ENCODE measurements at regions not wholly inside any gene's neighbourhood (a gene's known extent, or its start where the extent isn't known, plus 50 kb on each side); places are given as distances from the start of the nearest gene placed in this dataset.

- no peaks in the 10 kb centered on the region for H3K4me1 ChIP-seq (ENCODE audit: control insufficient read depth in 4 of 4, insufficient read depth in 4 of 4, low read length in 3 of 4)
- WGBS, result 83% methylated on average over 10 of the region's 10 CpGs
Observed at GRCh38 chr5:124941051-124942049, 194.9 kb upstream of the ZNF608 start.

DNA sequence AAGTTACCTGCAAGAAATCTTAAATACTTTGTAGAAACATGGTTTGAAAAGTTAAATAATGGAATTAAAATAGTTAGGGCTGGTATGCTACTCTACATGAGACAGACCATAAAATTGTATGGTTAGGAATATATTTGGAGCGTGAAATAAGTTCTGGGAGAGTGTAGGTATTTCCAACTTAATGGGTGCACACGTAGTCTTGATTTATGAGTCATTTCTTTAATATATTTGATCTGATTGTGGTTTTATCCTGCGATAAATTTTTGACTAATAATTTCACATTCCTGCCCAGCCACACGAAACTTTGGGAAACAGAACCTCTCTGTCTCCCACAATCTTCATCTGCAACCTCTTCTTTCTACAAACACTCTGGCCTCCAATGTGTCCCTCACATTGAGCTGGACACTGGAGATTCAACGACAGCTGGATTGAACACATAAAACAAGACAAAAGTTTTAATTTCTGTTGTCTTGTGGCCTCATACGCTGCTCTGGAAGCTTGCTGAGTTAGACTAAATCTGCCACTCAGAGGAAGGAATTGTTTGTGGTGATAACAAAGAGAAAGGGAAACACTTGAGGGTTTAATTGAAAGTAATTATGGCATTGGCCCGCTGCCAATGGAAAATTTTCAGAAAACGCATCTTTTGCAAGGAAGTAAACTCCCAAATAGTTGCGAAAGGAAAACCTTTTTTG is 201.8 kb upstream of the ZNF608 start:
- DNase-seq (ENCODE audit: low spot score), result no peak
- Histone ChIP-seq H3K4me1 (ENCODE audit: control insufficient read depth in 4 of 4, insufficient read depth in 4 of 4, low read length in 3 of 4) (no peaks in the 10 kb centered on the region), H3K27me3 (ENCODE audit: control insufficient read depth in 4 of 4, insufficient read depth in 4 of 4, low read length in 3 of 4) (no peaks in the 10 kb centered on the region), H3K27ac (ENCODE audit: low read depth in 1 of 2, low read length in 2 of 2) (no peak overlapping the region), H3K36me3 (ENCODE audit: control insufficient read depth in 4 of 4, insufficient read depth in 3 of 4, low read depth in 1 of 4, low read length in 3 of 4) (no peaks in the 10 kb centered on the region), H3K9ac (ENCODE audit: low read depth in 1 of 2, low read length in 2 of 2) (no peak overlapping the region), H3K4me3 (ENCODE audit: low read depth in 1 of 3, low read length in 3 of 3) (no peak overlapping the region), H3K9me3 (ENCODE audit: control insufficient read depth in 4 of 4, low read length in 3 of 4) (no peaks in the 10 kb centered on the region)
- 67% methylated on average over 9 of the region's 9 CpGs for WGBS
- TF ChIP-seq HNF4A (conservative IDR thresholded peaks at IDR 0.05) (no peak), RAD21 (IDR thresholded peaks at IDR 0.05) (peak in 1 of 2 donors; percentile 12)

More at GRCh38 chr5:124941051-124942049, 194.9 kb upstream of the ZNF608 start:
- Histone ChIP-seq H3K27me3 (ENCODE audit: control insufficient read depth in 4 of 4, insufficient read depth in 4 of 4, low read length in 3 of 4) (no peaks in the 10 kb centered on the region), H3K9me3 (ENCODE audit: control insufficient read depth in 4 of 4, low read length in 3 of 4) (no peaks in the 10 kb centered on the region), H3K27ac (ENCODE audit: low read depth in 1 of 2, low read length in 2 of 2) (no peak overlapping the region), H3K36me3 (ENCODE audit: control insufficient read depth in 4 of 4, insufficient read depth in 3 of 4, low read depth in 1 of 4, low read length in 3 of 4) (no peaks in the 10 kb centered on the region), H3K4me3 (ENCODE audit: low read depth in 1 of 3, low read length in 3 of 3) (no peak overlapping the region), H3K9ac (ENCODE audit: low read depth in 1 of 2, low read length in 2 of 2) (no peak overlapping the region)
- TF ChIP-seq YY1 (IDR thresholded peaks at IDR 0.05) (no peak), HNF4G (IDR thresholded peaks at IDR 0.05) (no peak), HNF4A (conservative IDR thresholded peaks at IDR 0.05) (no peak), REST (IDR thresholded peaks at IDR 0.05) (no peak), GABPA (IDR thresholded peaks at IDR 0.05 in 1 of 2, conservative IDR thresholded peaks at IDR 0.05 in 1 of 2) (no peak), FOXA2 (IDR thresholded peaks at IDR 0.05) (no peak), RXRA (IDR thresholded peaks at IDR 0.05) (no peak), SP1 (IDR thresholded peaks at IDR 0.05) (no peak), MAX (IDR thresholded peaks at IDR 0.05) (no peak), FOXA1 (IDR thresholded peaks at IDR 0.05) (no peak), RAD21 (IDR thresholded peaks at IDR 0.05) (no peak)
- DNase-seq (ENCODE audit: low spot score), result no peak

DNA sequence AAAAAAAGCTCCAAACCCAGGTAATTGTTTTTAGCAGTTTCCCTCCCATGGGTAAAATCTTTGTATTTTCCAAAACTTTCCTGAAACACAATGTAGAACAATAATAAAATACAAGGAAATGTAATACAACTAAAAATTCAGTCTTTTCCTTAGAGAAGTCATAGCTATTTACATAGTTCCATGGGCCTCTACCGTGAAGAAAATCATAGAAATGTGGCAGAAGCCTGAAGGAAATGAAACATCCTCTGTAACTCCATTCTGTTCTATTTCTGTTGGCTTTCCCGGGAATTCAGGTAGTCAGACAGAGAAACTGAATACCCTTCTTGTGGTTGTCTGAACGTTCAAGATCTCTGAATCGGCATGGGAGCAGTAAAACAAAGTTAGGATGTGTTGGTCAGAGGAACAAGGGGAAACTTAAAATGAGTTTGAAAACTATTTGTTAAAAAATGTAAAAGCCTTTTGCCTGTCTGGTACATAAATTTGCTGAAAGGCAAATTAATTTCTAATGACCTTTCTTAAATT is 202.4 kb upstream of the ZNF608 start:
- Histone ChIP-seq H3K27me3 (ENCODE audit: control insufficient read depth in 4 of 4, insufficient read depth in 4 of 4, low read length in 3 of 4) (no peaks in the 10 kb centered on the region), H3K9ac (ENCODE audit: low read depth in 1 of 2, low read length in 2 of 2) (no peak overlapping the region), H3K27ac (ENCODE audit: low read depth in 1 of 2, low read length in 2 of 2) (no peak overlapping the region), H3K36me3 (ENCODE audit: control insufficient read depth in 4 of 4, insufficient read depth in 3 of 4, low read depth in 1 of 4, low read length in 3 of 4) (no peaks in the 10 kb centered on the region), H3K4me3 (ENCODE audit: low read depth in 1 of 3, low read length in 3 of 3) (no peak overlapping the region), H3K4me1 (ENCODE audit: control insufficient read depth in 4 of 4, insufficient read depth in 4 of 4, low read length in 3 of 4) (no peaks in the 10 kb centered on the region), H3K9me3 (ENCODE audit: control insufficient read depth in 4 of 4, low read length in 3 of 4) (no peaks in the 10 kb centered on the region)
- no peak for DNase-seq (ENCODE audit: low spot score)
- WGBS, result 72% methylated on average over 4 of the region's 4 CpGs
- TF ChIP-seq, protein P1, sequence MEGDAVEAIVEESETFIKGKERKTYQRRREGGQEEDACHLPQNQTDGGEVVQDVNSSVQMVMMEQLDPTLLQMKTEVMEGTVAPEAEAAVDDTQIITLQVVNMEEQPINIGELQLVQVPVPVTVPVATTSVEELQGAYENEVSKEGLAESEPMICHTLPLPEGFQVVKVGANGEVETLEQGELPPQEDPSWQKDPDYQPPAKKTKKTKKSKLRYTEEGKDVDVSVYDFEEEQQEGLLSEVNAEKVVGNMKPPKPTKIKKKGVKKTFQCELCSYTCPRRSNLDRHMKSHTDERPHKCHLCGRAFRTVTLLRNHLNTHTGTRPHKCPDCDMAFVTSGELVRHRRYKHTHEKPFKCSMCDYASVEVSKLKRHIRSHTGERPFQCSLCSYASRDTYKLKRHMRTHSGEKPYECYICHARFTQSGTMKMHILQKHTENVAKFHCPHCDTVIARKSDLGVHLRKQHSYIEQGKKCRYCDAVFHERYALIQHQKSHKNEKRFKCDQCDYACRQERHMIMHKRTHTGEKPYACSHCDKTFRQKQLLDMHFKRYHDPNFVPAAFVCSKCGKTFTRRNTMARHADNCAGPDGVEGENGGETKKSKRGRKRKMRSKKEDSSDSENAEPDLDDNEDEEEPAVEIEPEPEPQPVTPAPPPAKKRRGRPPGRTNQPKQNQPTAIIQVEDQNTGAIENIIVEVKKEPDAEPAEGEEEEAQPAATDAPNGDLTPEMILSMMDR (IDR thresholded peaks at IDR 0.05; ENCODE audit: low read depth, low read length, missing input control), result no peak
- TF ChIP-seq SP1 (IDR thresholded peaks at IDR 0.05) (no peak), TAF1 (conservative IDR thresholded peaks at IDR 0.05) (no peak), REST (IDR thresholded peaks at IDR 0.05) (no peak), NR2F2 (IDR thresholded peaks at IDR 0.05) (no peak), GABPA (IDR thresholded peaks at IDR 0.05 in 1 of 2, conservative IDR thresholded peaks at IDR 0.05 in 1 of 2) (no peak), FOXA2 (IDR thresholded peaks at IDR 0.05) (no peak), JUND (IDR thresholded peaks at IDR 0.05) (no peak), YY1 (IDR thresholded peaks at IDR 0.05) (no peak)

All from liver (tissue), 8 donors.